ENCODE measurements at regions not wholly inside any gene's neighbourhood (a gene's known extent, or its start where the extent isn't known, plus 50 kb on each side); places are given as distances from the start of the nearest gene placed in this dataset.

DNA sequence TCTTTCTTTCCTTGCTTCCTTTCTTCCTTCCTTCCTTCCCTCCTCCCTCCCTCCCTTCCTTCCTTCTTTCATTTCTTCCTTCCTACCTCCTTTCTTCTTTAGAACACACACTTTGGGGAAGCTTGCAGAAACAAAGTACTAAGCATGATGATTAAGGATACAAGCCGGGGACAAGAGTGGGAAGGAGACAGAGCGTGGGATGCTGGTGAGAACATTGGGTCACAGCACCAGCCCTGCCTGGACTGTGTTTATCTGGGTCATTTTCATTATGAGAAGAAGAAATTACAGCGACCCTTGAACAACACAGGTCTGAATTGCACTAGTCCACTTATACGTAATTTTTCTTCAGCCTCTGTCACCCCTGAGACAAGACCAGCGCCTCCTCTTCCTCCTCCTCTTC, 169.3 kb upstream of the TBL1X start:
- Histone ChIP-seq H3K27ac (ENCODE audit: control insufficient read depth, insufficient read depth) (no peak overlapping the region), H3K4me1 (ENCODE audit: control insufficient read depth, insufficient read depth, low read length) (no peaks in the 10 kb centered on the region), H4K20me1 (ENCODE audit: control insufficient read depth, insufficient read depth) (no peaks in the 10 kb centered on the region), H3K79me2 (ENCODE audit: control insufficient read depth, insufficient read depth, low read length) (no peaks in the 10 kb centered on the region), H3K9me3 (replicated peaks; ENCODE audit: control insufficient read depth, insufficient read depth, low read length) (no peaks in the 10 kb centered on the region), H3K4me2 (ENCODE audit: control insufficient read depth, insufficient read depth) (no peak overlapping the region), H3K36me3 (ENCODE audit: control insufficient read depth in 2 of 2, insufficient read depth in 2 of 2, low read length in 1 of 2) (no peaks in the 10 kb centered on the region), H3K4me3 (no peak overlapping the region), H3K27me3 (replicated peaks in 1 of 2; ENCODE audit: control insufficient read depth in 2 of 2, insufficient read depth in 2 of 2, low read length in 1 of 2) (no peaks in the 10 kb centered on the region), H2AFZ (ENCODE audit: control insufficient read depth, low read depth, low read length) (no peak overlapping the region), H3K9ac (ENCODE audit: control insufficient read depth, insufficient read depth, low read length) (no peak overlapping the region)
- intact Hi-C loops (cut with micrococcal nuclease; ENCODE audit: unreplicated experiment) (no loop called here), in situ Hi-C loops (cut with MboI) (no loop called here)
- ChIA-PET RAD21 (ENCODE audit: unreplicated experiment) (no interaction called here), SMC1A (ENCODE audit: uncharacterized antibody, unreplicated experiment) (no interaction called here), CTCF (no interaction called here), POLR2A (no interaction called here)
- DNase-seq (ENCODE audit: low read depth, low spot score) (no peak), FAIRE-seq (no peak), ATAC-seq (no peak)
- BruUV-seq (replicated peaks) = no TSS peak
- 28% methylated on average over 5 of the region's 5 CpGs for WGBS (ENCODE audit: insufficient coverage, insufficient replicate concordance, low lambda C conversion rate, missing lambda C conversion rate)
- no peak for TF ChIP-seq SUPT20H (IDR thresholded peaks at IDR 0.05; ENCODE audit: borderline replicate concordance, control insufficient read depth, low read depth, low read length)
- no peak for TF ChIP-seq HDAC2 (IDR thresholded peaks at IDR 0.05)
- no peak for TF ChIP-seq RAD51 (IDR thresholded peaks at IDR 0.05)
- TF ChIP-seq MTA2 (IDR thresholded peaks at IDR 0.05; ENCODE audit: low read depth) = no peak
- TF ChIP-seq SMAD1 (IDR thresholded peaks at IDR 0.05; ENCODE audit: low read depth, partially characterized antibody) = no peak
- no peak for TF ChIP-seq MEF2B (IDR thresholded peaks at IDR 0.05; ENCODE audit: partially characterized antibody, poor library complexity, severe bottlenecking)
- no peak for TF ChIP-seq TCF3 (IDR thresholded peaks at IDR 0.05; ENCODE audit: borderline replicate concordance, insufficient read depth, low read depth, low read length)
- no peak for TF ChIP-seq IKZF1 (conservative IDR thresholded peaks at IDR 0.05)
- no peak for TF ChIP-seq NR2F1 (conservative IDR thresholded peaks at IDR 0.05)
- TF ChIP-seq SMARCA5 (IDR thresholded peaks at IDR 0.05) = no peak
- TF ChIP-seq RFX5 (IDR thresholded peaks at IDR 0.05; ENCODE audit: low read depth, low read length) = no peak
- TF ChIP-seq, protein P1, sequence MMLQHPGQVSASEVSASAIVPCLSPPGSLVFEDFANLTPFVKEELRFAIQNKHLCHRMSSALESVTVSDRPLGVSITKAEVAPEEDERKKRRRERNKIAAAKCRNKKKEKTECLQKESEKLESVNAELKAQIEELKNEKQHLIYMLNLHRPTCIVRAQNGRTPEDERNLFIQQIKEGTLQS (IDR thresholded peaks at IDR 0.05; ENCODE audit: borderline replicate concordance, extremely low read depth, low read depth, low read length) = no peak

Measured in GM12878 (cell line).